ENCODE measurements at regions not wholly inside any gene's neighbourhood (a gene's known extent, or its start where the extent isn't known, plus 50 kb on each side); places are given as distances from the start of the nearest gene placed in this dataset.

GRCh38 chr14:82388488-82388887 lies 854.8 kb upstream of the SEL1L start:
- no peak for TF ChIP-seq CTCF (IDR thresholded peaks at IDR 0.05; ENCODE audit: low read depth, low read length)
- TF ChIP-seq POLR2A (IDR thresholded peaks at IDR 0.05; ENCODE audit: extremely low read depth, insufficient read length): no peak
- no peak for TF ChIP-seq MYC (IDR thresholded peaks at IDR 0.05; ENCODE audit: low read depth, low read length)
- TF ChIP-seq, protein P1, sequence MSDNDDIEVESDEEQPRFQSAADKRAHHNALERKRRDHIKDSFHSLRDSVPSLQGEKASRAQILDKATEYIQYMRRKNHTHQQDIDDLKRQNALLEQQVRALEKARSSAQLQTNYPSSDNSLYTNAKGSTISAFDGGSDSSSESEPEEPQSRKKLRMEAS (IDR thresholded peaks at IDR 0.05; ENCODE audit: low read depth, low read length): no peak

All from NB4 (cell line).